DOHH2 (cell line): ENCODE measurements at regions not wholly inside any gene's neighbourhood (a gene's known extent, or its start where the extent isn't known, plus 50 kb on each side); places are given as distances from the start of the nearest gene placed in this dataset.

Source experiments
- CTCF ChIP-seq: fragments of 200-600 bp; sonication (generic); IDR thresholded peaks from one replicate; pipeline ENCODE4 v1.5.1; 2014; ENCODE audit warnings: antibody characterized with exemption, mild to moderate bottlenecking, low read depth, low read length; ENCODE audit not compliant: poor library complexity, severe bottlenecking
- EZH2phosphoT487 ChIP-seq: fragments of 200-600 bp; sonication (generic); IDR thresholded peaks from 2 replicates; pipeline ENCODE4 v1.6.1; 2017; ENCODE audit warnings: borderline replicate concordance, mild to moderate bottlenecking, antibody characterized with exemption, low read length, moderate library complexity, mixed read lengths

GRCh38 chr17:14940108-14940937, 324.8 kb downstream of the PMP22 start:
- TF ChIP-seq CTCF, result no peak
- TF ChIP-seq EZH2phosphoT487, result no peak
